ENCODE measurements at regions not wholly inside any gene's neighbourhood (a gene's known extent, or its start where the extent isn't known, plus 50 kb on each side); places are given as distances from the start of the nearest gene placed in this dataset.

GRCh38 chr2:66814916-66815315, 380.0 kb downstream of the MEIS1 start:
- no peak overlapping the region for H3K4me3 ChIP-seq (ENCODE audit: low read length in 2 of 2)
- H3K27me3 ChIP-seq (ENCODE audit: control insufficient read depth in 2 of 2, insufficient read depth in 2 of 2, low read length in 2 of 2): no peaks in the 10 kb centered on the region
- no peaks in the 10 kb centered on the region for H3K36me3 ChIP-seq (ENCODE audit: control insufficient read depth in 2 of 2, insufficient read depth in 2 of 2, low read length in 2 of 2)
- no peaks in the 10 kb centered on the region for H3K9me3 ChIP-seq (ENCODE audit: control insufficient read depth in 2 of 2, low read length in 2 of 2)
- H3K27ac ChIP-seq (ENCODE audit: low read depth in 2 of 2, low read length in 2 of 2): no peak overlapping the region
- H3K9ac ChIP-seq (ENCODE audit: low read depth in 1 of 2, low read length in 2 of 2): no peak overlapping the region
- H3K4me1 ChIP-seq (ENCODE audit: control insufficient read depth in 2 of 2, insufficient read depth in 2 of 2, low read length in 2 of 2): no peaks in the 10 kb centered on the region

- Histone ChIP-seq H3K9ac (ENCODE audit: low read depth in 1 of 2, low read length in 2 of 2) (no peak overlapping the region), H3K27me3 (ENCODE audit: control insufficient read depth in 2 of 2, insufficient read depth in 2 of 2, low read length in 2 of 2) (no peaks in the 10 kb centered on the region), H3K9me3 (ENCODE audit: control insufficient read depth in 2 of 2, low read length in 2 of 2) (no peaks in the 10 kb centered on the region), H3K36me3 (ENCODE audit: control insufficient read depth in 2 of 2, insufficient read depth in 2 of 2, low read length in 2 of 2) (no peaks in the 10 kb centered on the region), H3K4me1 (ENCODE audit: control insufficient read depth in 2 of 2, insufficient read depth in 2 of 2, low read length in 2 of 2) (no peaks in the 10 kb centered on the region), H3K4me3 (ENCODE audit: low read length in 2 of 2) (no peak overlapping the region), H3K27ac (ENCODE audit: low read depth in 2 of 2, low read length in 2 of 2) (no peak overlapping the region)
Measured at GRCh38 chr2:66815886-66816285, 381.0 kb downstream of the MEIS1 start.

GRCh38 chr2:66821168-66821567, 386.2 kb downstream of the MEIS1 start:
- H3K4me1 ChIP-seq (ENCODE audit: control insufficient read depth in 2 of 2, insufficient read depth in 2 of 2, low read length in 2 of 2): no peaks in the 10 kb centered on the region
- no peaks in the 10 kb centered on the region for H3K36me3 ChIP-seq (ENCODE audit: control insufficient read depth in 2 of 2, insufficient read depth in 2 of 2, low read length in 2 of 2)
- H3K9me3 ChIP-seq (ENCODE audit: control insufficient read depth in 2 of 2, low read length in 2 of 2): no peaks in the 10 kb centered on the region
- no peaks in the 10 kb centered on the region for H3K27me3 ChIP-seq (ENCODE audit: control insufficient read depth in 2 of 2, insufficient read depth in 2 of 2, low read length in 2 of 2)
- no peak overlapping the region for H3K27ac ChIP-seq (ENCODE audit: low read depth in 2 of 2, low read length in 2 of 2)
- no peak overlapping the region for H3K4me3 ChIP-seq (ENCODE audit: low read length in 2 of 2)
- H3K9ac ChIP-seq (ENCODE audit: low read depth in 1 of 2, low read length in 2 of 2): no peak overlapping the region

- H3K9ac ChIP-seq (ENCODE audit: low read depth in 1 of 2, low read length in 2 of 2): no peak overlapping the region
- H3K27ac ChIP-seq (ENCODE audit: low read depth in 2 of 2, low read length in 2 of 2): no peak overlapping the region
- no peak overlapping the region for H3K4me3 ChIP-seq (ENCODE audit: low read length in 2 of 2)
- H3K27me3 ChIP-seq (ENCODE audit: control insufficient read depth in 2 of 2, insufficient read depth in 2 of 2, low read length in 2 of 2): no peaks in the 10 kb centered on the region
- H3K9me3 ChIP-seq (ENCODE audit: control insufficient read depth in 2 of 2, low read length in 2 of 2): no peaks in the 10 kb centered on the region
- no peaks in the 10 kb centered on the region for H3K4me1 ChIP-seq (ENCODE audit: control insufficient read depth in 2 of 2, insufficient read depth in 2 of 2, low read length in 2 of 2)
- no peaks in the 10 kb centered on the region for H3K36me3 ChIP-seq (ENCODE audit: control insufficient read depth in 2 of 2, insufficient read depth in 2 of 2, low read length in 2 of 2)
Measured at GRCh38 chr2:66822186-66822585, 387.3 kb downstream of the MEIS1 start.

GRCh38 chr2:66824926-66825325, 390.0 kb downstream of the MEIS1 start:
- H3K36me3 ChIP-seq (ENCODE audit: control insufficient read depth in 2 of 2, insufficient read depth in 2 of 2, low read length in 2 of 2): no peaks in the 10 kb centered on the region

GRCh38 chr2:66827851-66828250, 392.9 kb downstream of the MEIS1 start:
- Histone ChIP-seq H3K27me3 (ENCODE audit: control insufficient read depth in 2 of 2, insufficient read depth in 2 of 2, low read length in 2 of 2) (no peaks in the 10 kb centered on the region), H3K9me3 (ENCODE audit: control insufficient read depth in 2 of 2, low read length in 2 of 2) (no peaks in the 10 kb centered on the region), H3K36me3 (ENCODE audit: control insufficient read depth in 2 of 2, insufficient read depth in 2 of 2, low read length in 2 of 2) (no peaks in the 10 kb centered on the region), H3K27ac (ENCODE audit: low read depth in 2 of 2, low read length in 2 of 2) (no peak overlapping the region), H3K9ac (ENCODE audit: low read depth in 1 of 2, low read length in 2 of 2) (no peak overlapping the region), H3K4me3 (ENCODE audit: low read length in 2 of 2) (no peak overlapping the region), H3K4me1 (ENCODE audit: control insufficient read depth in 2 of 2, insufficient read depth in 2 of 2, low read length in 2 of 2) (no peaks in the 10 kb centered on the region)

More at GRCh38 chr2:66824926-66825325, 390.0 kb downstream of the MEIS1 start:
- no peaks in the 10 kb centered on the region for H3K27me3 ChIP-seq (ENCODE audit: control insufficient read depth in 2 of 2, insufficient read depth in 2 of 2, low read length in 2 of 2)
- H3K9ac ChIP-seq (ENCODE audit: low read depth in 1 of 2, low read length in 2 of 2): no peak overlapping the region
- no peaks in the 10 kb centered on the region for H3K9me3 ChIP-seq (ENCODE audit: control insufficient read depth in 2 of 2, low read length in 2 of 2)
- H3K4me3 ChIP-seq (ENCODE audit: low read length in 2 of 2): no peak overlapping the region
- no peaks in the 10 kb centered on the region for H3K4me1 ChIP-seq (ENCODE audit: control insufficient read depth in 2 of 2, insufficient read depth in 2 of 2, low read length in 2 of 2)
- H3K27ac ChIP-seq (ENCODE audit: low read depth in 2 of 2, low read length in 2 of 2): no peak overlapping the region

GRCh38 chr2:66828876-66829275, 394.0 kb downstream of the MEIS1 start:
- H3K9me3 ChIP-seq (ENCODE audit: control insufficient read depth in 2 of 2, low read length in 2 of 2): no peaks in the 10 kb centered on the region
- no peaks in the 10 kb centered on the region for H3K27me3 ChIP-seq (ENCODE audit: control insufficient read depth in 2 of 2, insufficient read depth in 2 of 2, low read length in 2 of 2)
- H3K9ac ChIP-seq (ENCODE audit: low read depth in 1 of 2, low read length in 2 of 2): no peak overlapping the region
- H3K36me3 ChIP-seq (ENCODE audit: control insufficient read depth in 2 of 2, insufficient read depth in 2 of 2, low read length in 2 of 2): no peaks in the 10 kb centered on the region
- no peaks in the 10 kb centered on the region for H3K4me1 ChIP-seq (ENCODE audit: control insufficient read depth in 2 of 2, insufficient read depth in 2 of 2, low read length in 2 of 2)
- no peak overlapping the region for H3K27ac ChIP-seq (ENCODE audit: low read depth in 2 of 2, low read length in 2 of 2)
- no peak overlapping the region for H3K4me3 ChIP-seq (ENCODE audit: low read length in 2 of 2)

- Histone ChIP-seq H3K36me3 (ENCODE audit: control insufficient read depth in 2 of 2, insufficient read depth in 2 of 2, low read length in 2 of 2) (no peaks in the 10 kb centered on the region), H3K4me1 (ENCODE audit: control insufficient read depth in 2 of 2, insufficient read depth in 2 of 2, low read length in 2 of 2) (no peaks in the 10 kb centered on the region), H3K9ac (ENCODE audit: low read depth in 1 of 2, low read length in 2 of 2) (no peak overlapping the region), H3K9me3 (ENCODE audit: control insufficient read depth in 2 of 2, low read length in 2 of 2) (no peaks in the 10 kb centered on the region), H3K4me3 (ENCODE audit: low read length in 2 of 2) (no peak overlapping the region), H3K27ac (ENCODE audit: low read depth in 2 of 2, low read length in 2 of 2) (no peak overlapping the region), H3K27me3 (ENCODE audit: control insufficient read depth in 2 of 2, insufficient read depth in 2 of 2, low read length in 2 of 2) (no peaks in the 10 kb centered on the region)
Measured at GRCh38 chr2:66830881-66831280, 396.0 kb downstream of the MEIS1 start.

- no peaks in the 10 kb centered on the region for H3K4me1 ChIP-seq (ENCODE audit: control insufficient read depth in 2 of 2, insufficient read depth in 2 of 2, low read length in 2 of 2)
- H3K9ac ChIP-seq (ENCODE audit: low read depth in 1 of 2, low read length in 2 of 2): no peak overlapping the region
- H3K36me3 ChIP-seq (ENCODE audit: control insufficient read depth in 2 of 2, insufficient read depth in 2 of 2, low read length in 2 of 2): no peaks in the 10 kb centered on the region
- H3K4me3 ChIP-seq (ENCODE audit: low read length in 2 of 2): no peak overlapping the region
- no peak overlapping the region for H3K27ac ChIP-seq (ENCODE audit: low read depth in 2 of 2, low read length in 2 of 2)
- no peaks in the 10 kb centered on the region for H3K9me3 ChIP-seq (ENCODE audit: control insufficient read depth in 2 of 2, low read length in 2 of 2)
- no peaks in the 10 kb centered on the region for H3K27me3 ChIP-seq (ENCODE audit: control insufficient read depth in 2 of 2, insufficient read depth in 2 of 2, low read length in 2 of 2)
Measured at GRCh38 chr2:66832646-66833435, 397.9 kb downstream of the MEIS1 start.

GRCh38 chr2:66834859-66835258, 399.9 kb downstream of the MEIS1 start:
- no peak overlapping the region for H3K4me3 ChIP-seq (ENCODE audit: low read length in 2 of 2)
- no peaks in the 10 kb centered on the region for H3K9me3 ChIP-seq (ENCODE audit: control insufficient read depth in 2 of 2, low read length in 2 of 2)
- no peak overlapping the region for H3K9ac ChIP-seq (ENCODE audit: low read depth in 1 of 2, low read length in 2 of 2)
- H3K27me3 ChIP-seq (ENCODE audit: control insufficient read depth in 2 of 2, insufficient read depth in 2 of 2, low read length in 2 of 2): no peaks in the 10 kb centered on the region
- H3K36me3 ChIP-seq (ENCODE audit: control insufficient read depth in 2 of 2, insufficient read depth in 2 of 2, low read length in 2 of 2): no peaks in the 10 kb centered on the region
- no peaks in the 10 kb centered on the region for H3K4me1 ChIP-seq (ENCODE audit: control insufficient read depth in 2 of 2, insufficient read depth in 2 of 2, low read length in 2 of 2)
- no peak overlapping the region for H3K27ac ChIP-seq (ENCODE audit: low read depth in 2 of 2, low read length in 2 of 2)

Measured in mucosa of rectum (tissue), 2 donors.